GM12892 (cell line): ENCODE measurements at regions not wholly inside any gene's neighbourhood (a gene's known extent, or its start where the extent isn't known, plus 50 kb on each side); places are given as distances from the start of the nearest gene placed in this dataset.
A peak's percentile ranks its signal among the peaks of the same experiment; 100 is the strongest.

Source experiments
- DNase-seq: peaks from one replicate; pipeline ENCODE4 v3.0.0; 2011; ENCODE audit not compliant: insufficient read length
- FAIRE-seq: peaks from 2 replicates; lab custom pipeline; 2011; peaks lifted over from hg19 to GRCh38; lab: Jason Lieb, UNC
- POLR2A ChIP-seq: IDR thresholded peaks from 2 replicates; pipeline ENCODE4 v1.6.1; 2011; ENCODE audit warnings: low read depth, low read length, control low read depth
- POLR2AphosphoS5 ChIP-seq: IDR thresholded peaks from 2 replicates; pipeline ENCODE4 v1.6.1; 2011; ENCODE audit warnings: low read depth, low read length, control low read depth
- TAF1 ChIP-seq: IDR thresholded peaks from 2 replicates; pipeline ENCODE4 v1.6.1; 2011; ENCODE audit warnings: low read depth, mild to moderate bottlenecking, control low read depth, low read length, borderline replicate concordance

DNA sequence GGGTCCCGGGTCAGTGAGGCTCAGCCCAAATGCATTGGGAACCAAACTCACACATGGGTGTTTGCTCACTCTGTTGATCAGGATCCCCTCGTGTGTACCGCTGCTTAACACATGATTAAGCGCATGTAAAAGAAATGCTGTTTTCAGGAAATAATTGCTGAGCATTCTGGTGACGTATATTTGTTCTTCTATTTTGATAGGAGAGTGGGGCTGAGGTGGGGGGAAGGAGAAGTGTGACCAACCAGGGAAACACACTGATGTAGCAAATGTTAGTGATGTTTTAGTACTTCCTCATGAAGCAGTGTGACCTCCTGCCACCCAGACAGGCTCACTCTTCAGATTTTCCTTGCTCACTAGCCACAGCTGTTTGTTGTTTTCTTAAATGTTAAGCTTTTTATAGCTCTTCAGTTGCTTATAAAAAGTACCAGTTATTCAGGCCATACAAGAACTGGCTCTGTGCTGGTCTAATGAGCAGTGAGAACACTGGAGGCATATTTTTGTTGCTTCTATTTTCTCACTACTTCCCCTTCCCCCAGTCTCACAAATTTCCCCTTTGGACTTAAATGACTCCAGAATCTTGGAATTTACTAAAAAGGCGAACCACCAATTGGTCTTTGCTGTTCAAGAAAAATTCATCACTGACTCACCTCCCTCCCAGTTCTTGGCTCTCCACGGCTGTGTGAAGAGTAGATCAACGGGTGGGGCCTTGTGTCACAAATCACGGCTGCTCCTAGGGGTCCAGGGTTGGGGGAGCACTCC lies 79.2 kb upstream of the BACH2 start:
- TF ChIP-seq POLR2AphosphoS5 (no peak), TAF1 (no peak), POLR2A (no peak)
- DNase-seq (no peak), FAIRE-seq (no peak)

- no peak for FAIRE-seq
- DNase-seq = no peak
- no peak for TF ChIP-seq TAF1
- TF ChIP-seq POLR2AphosphoS5 = no peak
- TF ChIP-seq POLR2A = no peak
Measured at GRCh38 chr6:90374201-90374600, 77.6 kb upstream of the BACH2 start.

GRCh38 chr6:90372885-90373284 lies 76.2 kb upstream of the BACH2 start:
- FAIRE-seq = no peak
- TF ChIP-seq POLR2AphosphoS5 = no peak
- TF ChIP-seq POLR2A = no peak
- no peak for TF ChIP-seq TAF1

GRCh38 chr6:90372450-90372849 lies 75.8 kb upstream of the BACH2 start:
- TF ChIP-seq POLR2AphosphoS5 (no peak), POLR2A (no peak), TAF1 (no peak)
- DNase-seq = no peak
- FAIRE-seq = no peak

More at GRCh38 chr6:90372885-90373284, 76.2 kb upstream of the BACH2 start:
- DNase-seq = no peak

DNA sequence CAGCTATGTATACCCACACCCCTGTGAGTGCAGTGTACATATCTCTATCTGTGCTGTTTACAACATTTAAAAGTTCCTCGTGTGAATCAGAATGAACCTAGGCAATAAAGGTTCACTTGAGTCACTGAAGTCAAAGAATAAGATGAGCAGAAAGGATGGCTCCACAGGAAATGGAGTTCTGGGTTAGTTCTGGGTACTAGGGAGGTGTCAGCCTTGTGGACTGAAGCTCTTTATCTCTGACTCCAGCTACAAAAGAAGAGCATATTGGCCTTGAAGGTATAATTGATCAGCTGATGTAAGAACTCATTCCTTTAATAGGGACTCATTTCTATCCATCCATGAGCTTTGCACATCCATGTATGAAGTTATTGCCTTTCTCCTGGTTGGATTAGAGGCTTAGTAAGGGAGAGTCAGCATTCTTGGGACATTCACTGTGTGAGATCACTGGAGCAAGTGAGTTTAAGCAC lies 73.9 kb upstream of the BACH2 start:
- no peak for FAIRE-seq
- DNase-seq = no peak
- TF ChIP-seq POLR2A (no peak), POLR2AphosphoS5 (no peak), TAF1 (no peak)

DNA sequence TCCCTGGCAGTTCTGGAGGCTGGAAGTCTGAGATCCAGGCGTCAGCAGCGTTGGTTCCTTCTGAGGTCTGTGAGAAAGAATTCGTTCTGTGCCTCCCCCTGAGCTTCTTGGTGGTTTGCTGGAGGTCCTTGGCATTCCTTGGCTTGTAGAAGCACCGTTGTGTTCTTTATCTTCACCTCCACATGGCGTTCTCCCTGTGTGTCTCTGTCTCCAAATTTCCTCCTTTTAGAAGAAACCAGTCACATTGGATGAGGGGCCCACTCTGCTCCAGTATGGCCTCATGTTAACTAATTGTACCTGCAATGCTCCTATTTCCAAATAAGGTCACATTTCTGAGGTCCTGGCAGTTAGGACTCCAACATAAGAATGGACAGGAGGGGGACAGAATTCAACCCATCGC lies 73.0 kb upstream of the BACH2 start:
- no peak for FAIRE-seq
- TF ChIP-seq POLR2AphosphoS5 = no peak
- TF ChIP-seq POLR2A = no peak
- no peak for TF ChIP-seq TAF1
- no peak for DNase-seq

GRCh38 chr6:90369024-90369519 lies 72.4 kb upstream of the BACH2 start:
- TF ChIP-seq POLR2AphosphoS5 (no peak; the same call in 1 of the 2 replicates), TAF1 (no peak), POLR2A (no peak)
- DNase-seq (peak; percentile 15), FAIRE-seq (peak; percentile 97)

DNA sequence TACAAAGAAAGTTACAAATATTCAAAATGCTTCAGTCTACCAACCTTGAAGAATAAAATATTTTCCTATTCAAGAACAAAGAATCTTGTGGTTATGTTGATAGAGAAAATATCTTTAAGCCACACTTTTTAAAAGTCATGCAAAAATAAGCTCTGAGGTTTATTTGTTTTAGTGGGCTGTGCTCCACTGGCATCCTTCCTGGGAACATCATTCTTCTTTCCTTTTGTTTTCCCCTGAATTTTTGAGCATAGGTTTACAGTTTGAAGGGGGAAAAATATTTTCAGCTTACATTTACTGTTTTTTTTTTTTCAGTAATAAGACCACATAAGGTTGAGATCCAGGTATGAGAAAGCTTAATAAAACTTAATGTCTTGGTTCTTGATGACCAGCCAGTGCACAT lies 72.0 kb upstream of the BACH2 start:
- DNase-seq = no peak
- TF ChIP-seq POLR2AphosphoS5 (no peak), POLR2A (no peak), TAF1 (no peak)
- no peak for FAIRE-seq

- no peak for DNase-seq
- no peak for TF ChIP-seq POLR2A
- TF ChIP-seq POLR2AphosphoS5 = no peak
- no peak for TF ChIP-seq TAF1
- no peak for FAIRE-seq
Measured at GRCh38 chr6:90368001-90368400, 71.4 kb upstream of the BACH2 start.

- no peak for FAIRE-seq
- TF ChIP-seq POLR2AphosphoS5 (no peak), TAF1 (no peak), POLR2A (no peak)
Measured at GRCh38 chr6:90365565-90366219, 69.0 kb upstream of the BACH2 start.

GRCh38 chr6:90365002-90365401 lies 68.4 kb upstream of the BACH2 start:
- FAIRE-seq (no peak), DNase-seq (no peak)
- no peak for TF ChIP-seq POLR2AphosphoS5
- TF ChIP-seq POLR2A = no peak
- TF ChIP-seq TAF1 = no peak

More at GRCh38 chr6:90365565-90366219, 69.0 kb upstream of the BACH2 start:
- DNase-seq = no peak

GRCh38 chr6:90364286-90364685 lies 67.6 kb upstream of the BACH2 start:
- TF ChIP-seq TAF1 = no peak
- TF ChIP-seq POLR2A = no peak
- no peak for TF ChIP-seq POLR2AphosphoS5
- no peak for FAIRE-seq
- DNase-seq = no peak
